ENCODE measurements at regions not wholly inside any gene's neighbourhood (a gene's known extent, or its start where the extent isn't known, plus 50 kb on each side); places are given as distances from the start of the nearest gene placed in this dataset.

DNA sequence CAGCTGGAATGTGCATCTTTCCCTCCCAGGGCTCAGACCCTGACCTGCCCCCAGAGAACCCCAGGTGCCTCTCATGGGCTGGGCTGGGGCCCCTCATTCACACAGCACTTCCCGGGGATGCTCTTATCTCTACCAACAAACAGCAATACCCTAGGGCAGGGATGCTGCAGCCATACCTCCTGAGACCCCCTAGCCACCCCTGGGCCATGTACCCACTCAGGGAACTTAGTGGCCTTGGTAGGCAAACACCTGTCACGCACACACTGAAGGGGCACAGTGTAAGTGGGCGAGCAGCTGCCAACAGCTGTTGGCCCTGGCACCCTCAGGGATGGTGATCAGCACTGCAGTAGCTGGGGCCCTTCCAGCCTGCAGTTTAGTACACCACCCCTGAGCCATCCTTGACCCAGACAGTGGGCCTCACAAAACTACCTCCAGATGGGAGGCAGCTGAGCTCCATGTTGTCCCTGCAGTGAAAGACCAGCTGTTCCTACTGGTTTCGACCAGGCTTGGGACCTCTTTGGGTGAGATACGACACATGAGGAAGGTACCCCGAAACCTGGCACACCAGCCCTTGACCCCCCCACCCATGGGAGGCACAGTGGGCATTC lies 1723.6 kb downstream of the TP53TG3F start:
- no peaks in the 10 kb centered on the region for H3K4me1 ChIP-seq
- no peak for ATAC-seq
- TF ChIP-seq, protein P1, sequence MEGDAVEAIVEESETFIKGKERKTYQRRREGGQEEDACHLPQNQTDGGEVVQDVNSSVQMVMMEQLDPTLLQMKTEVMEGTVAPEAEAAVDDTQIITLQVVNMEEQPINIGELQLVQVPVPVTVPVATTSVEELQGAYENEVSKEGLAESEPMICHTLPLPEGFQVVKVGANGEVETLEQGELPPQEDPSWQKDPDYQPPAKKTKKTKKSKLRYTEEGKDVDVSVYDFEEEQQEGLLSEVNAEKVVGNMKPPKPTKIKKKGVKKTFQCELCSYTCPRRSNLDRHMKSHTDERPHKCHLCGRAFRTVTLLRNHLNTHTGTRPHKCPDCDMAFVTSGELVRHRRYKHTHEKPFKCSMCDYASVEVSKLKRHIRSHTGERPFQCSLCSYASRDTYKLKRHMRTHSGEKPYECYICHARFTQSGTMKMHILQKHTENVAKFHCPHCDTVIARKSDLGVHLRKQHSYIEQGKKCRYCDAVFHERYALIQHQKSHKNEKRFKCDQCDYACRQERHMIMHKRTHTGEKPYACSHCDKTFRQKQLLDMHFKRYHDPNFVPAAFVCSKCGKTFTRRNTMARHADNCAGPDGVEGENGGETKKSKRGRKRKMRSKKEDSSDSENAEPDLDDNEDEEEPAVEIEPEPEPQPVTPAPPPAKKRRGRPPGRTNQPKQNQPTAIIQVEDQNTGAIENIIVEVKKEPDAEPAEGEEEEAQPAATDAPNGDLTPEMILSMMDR (IDR thresholded peaks at IDR 0.05 in 4 of 5, conservative IDR thresholded peaks at IDR 0.05 in 1 of 5): no peak
- no peak for TF ChIP-seq POLR2A (IDR thresholded peaks at IDR 0.05)
- H3K36me3 ChIP-seq: no peaks in the 10 kb centered on the region
- no peak overlapping the region for H3K4me3 ChIP-seq
- H3K27me3 ChIP-seq: no peaks in the 10 kb centered on the region
- no peaks in the 10 kb centered on the region for H3K9me3 ChIP-seq
- no peak overlapping the region for H3K27ac ChIP-seq
- in situ Hi-C loops (cut with MboI; ENCODE audit: low sequenced_read_pairs in 4 of 4): no loop called here
- intact Hi-C loops (cut with DNase I; ENCODE audit: low total_unique reads): no loop called here
- no peak for DNase-seq

DNA sequence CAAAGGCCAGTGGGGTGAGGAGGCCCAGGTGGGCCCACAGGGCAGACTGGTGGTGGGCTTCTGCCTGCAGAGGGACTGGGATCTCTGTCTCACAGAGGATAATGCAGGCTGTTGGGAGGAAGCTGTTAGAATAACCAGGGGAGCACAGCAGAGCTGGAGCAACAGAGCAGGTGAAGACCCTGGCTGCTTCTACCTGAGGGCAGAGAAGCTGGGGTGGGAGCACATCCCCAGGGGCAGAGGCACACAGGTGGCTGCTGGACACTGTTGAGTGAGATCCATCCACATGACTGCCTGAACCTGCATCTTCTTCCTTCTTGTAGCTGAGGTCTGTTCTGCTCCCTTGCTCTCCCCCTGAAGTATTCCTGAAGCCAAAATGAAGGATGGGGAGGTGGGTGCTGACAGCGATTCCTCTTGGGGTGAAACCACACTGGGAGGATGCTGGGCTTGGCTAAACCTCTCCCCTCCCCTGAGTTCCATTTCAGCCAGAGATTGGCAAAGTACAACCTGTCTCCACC lies 1725.0 kb downstream of the TP53TG3F start:
- no peaks in the 10 kb centered on the region for H3K36me3 ChIP-seq
- TF ChIP-seq, protein P1 (IDR thresholded peaks at IDR 0.05 in 4 of 5, conservative IDR thresholded peaks at IDR 0.05 in 1 of 5): no peak
- TF ChIP-seq POLR2A (IDR thresholded peaks at IDR 0.05): no peak
- H3K9me3 ChIP-seq: no peaks in the 10 kb centered on the region
- H3K27ac ChIP-seq: no peak overlapping the region
- no peaks in the 10 kb centered on the region for H3K4me1 ChIP-seq
- DNase-seq (no peak), ATAC-seq (no peak)
- H3K4me3 ChIP-seq: no peak overlapping the region
- in situ Hi-C loops (cut with MboI; ENCODE audit: low sequenced_read_pairs in 4 of 4) (no loop called here), intact Hi-C loops (cut with DNase I; ENCODE audit: low total_unique reads) (no loop called here)
- H3K27me3 ChIP-seq: no peaks in the 10 kb centered on the region

DNA sequence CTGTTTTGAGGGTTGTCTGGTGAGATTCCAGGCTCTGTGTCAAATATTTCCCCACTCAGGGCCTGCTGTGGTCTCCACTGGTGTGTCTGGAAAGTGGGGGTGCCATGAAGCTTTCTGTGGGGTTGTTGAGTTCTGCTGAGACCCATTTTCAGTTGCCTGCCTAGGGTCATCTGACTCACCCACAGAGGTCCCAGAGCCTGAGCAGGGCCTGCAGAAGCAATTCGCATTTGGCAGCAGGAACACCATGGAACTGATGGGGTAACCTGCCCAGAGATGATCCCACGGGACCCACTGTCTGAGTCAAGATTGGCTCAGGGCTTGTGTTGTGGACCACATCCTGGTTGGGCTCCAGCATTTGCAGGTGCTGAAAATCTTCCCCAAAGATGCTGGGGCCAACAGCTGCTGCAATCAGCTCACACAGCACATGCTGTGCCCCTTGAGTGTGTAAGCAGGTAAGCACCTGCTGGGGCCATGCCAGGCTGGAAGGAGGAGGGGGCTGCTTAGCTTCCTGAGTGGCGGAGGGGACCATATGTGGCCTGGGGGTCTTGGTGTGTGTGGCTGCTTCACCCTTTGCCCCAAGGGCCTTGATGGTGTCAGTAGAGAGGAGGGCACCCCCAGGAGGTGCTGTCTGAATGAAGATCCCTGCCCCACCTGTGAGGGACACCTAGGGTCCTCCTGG lies 1726.1 kb downstream of the TP53TG3F start:
- in situ Hi-C loops (cut with MboI; ENCODE audit: low sequenced_read_pairs in 4 of 4) (no loop called here), intact Hi-C loops (cut with DNase I; ENCODE audit: low total_unique reads) (no loop called here)
- no peaks in the 10 kb centered on the region for H3K36me3 ChIP-seq
- H3K27me3 ChIP-seq: no peaks in the 10 kb centered on the region
- ATAC-seq (no peak), DNase-seq (no peak)
- H3K4me1 ChIP-seq: no peaks in the 10 kb centered on the region
- H3K27ac ChIP-seq: no peak overlapping the region
- no peak overlapping the region for H3K4me3 ChIP-seq
- no peaks in the 10 kb centered on the region for H3K9me3 ChIP-seq
- TF ChIP-seq, protein P1 (IDR thresholded peaks at IDR 0.05 in 4 of 5, conservative IDR thresholded peaks at IDR 0.05 in 1 of 5): no peak
- TF ChIP-seq POLR2A (IDR thresholded peaks at IDR 0.05): no peak

DNA sequence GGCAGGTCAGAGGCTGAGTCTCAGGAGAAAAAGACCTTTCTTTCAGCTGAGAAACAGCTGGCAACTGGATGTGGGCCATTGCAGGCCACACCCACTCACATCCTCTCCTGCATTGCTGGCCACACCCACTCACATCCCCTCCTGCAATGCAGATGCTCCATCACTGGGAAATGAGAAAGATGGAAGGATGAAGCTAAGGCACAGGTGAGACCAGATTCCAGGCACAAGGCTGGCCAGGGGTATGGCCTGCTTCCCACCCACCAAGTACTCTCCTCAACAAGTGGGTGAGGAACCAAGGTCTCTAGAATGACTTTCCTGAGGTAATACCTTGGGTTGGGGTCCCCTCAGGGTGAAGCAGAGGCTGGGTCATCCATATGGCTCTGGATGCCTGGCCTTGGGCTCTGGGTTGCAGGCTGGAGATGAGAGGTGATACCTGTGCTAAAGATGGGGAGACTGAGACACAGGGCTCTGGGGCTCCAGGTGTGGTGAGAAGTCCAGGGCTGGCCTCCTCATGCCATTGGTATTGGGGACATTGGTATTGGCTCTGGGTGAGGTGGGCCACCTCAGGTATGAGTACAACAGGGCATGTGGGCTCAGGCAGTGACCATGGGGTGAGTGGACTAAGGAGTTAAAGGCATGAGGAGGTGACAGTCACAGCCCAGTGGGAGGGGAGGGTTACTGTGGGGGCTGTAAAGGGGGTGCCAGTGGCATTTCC lies 1726.8 kb downstream of the TP53TG3F start:
- in situ Hi-C loops (cut with MboI; ENCODE audit: low sequenced_read_pairs in 4 of 4): no loop called here

More for the DNA sequence above, 1726.8 kb downstream of the TP53TG3F start:
- no peak for DNase-seq
- ATAC-seq: no peak
- intact Hi-C loops (cut with DNase I; ENCODE audit: low total_unique reads): no loop called here
- TF ChIP-seq POLR2A (IDR thresholded peaks at IDR 0.05): no peak
- TF ChIP-seq, protein P1 (IDR thresholded peaks at IDR 0.05 in 4 of 5, conservative IDR thresholded peaks at IDR 0.05 in 1 of 5): no peak
- Histone ChIP-seq H3K4me1 (no peaks in the 10 kb centered on the region), H3K36me3 (no peaks in the 10 kb centered on the region), H3K27me3 (no peaks in the 10 kb centered on the region), H3K9me3 (no peaks in the 10 kb centered on the region), H3K4me3 (no peak overlapping the region), H3K27ac (no peak overlapping the region)

Data from gastrocnemius medialis (tissue), 4 donors.